ENCODE measurements at regions not wholly inside any gene's neighbourhood (a gene's known extent, or its start where the extent isn't known, plus 50 kb on each side); places are given as distances from the start of the nearest gene placed in this dataset.

DNA sequence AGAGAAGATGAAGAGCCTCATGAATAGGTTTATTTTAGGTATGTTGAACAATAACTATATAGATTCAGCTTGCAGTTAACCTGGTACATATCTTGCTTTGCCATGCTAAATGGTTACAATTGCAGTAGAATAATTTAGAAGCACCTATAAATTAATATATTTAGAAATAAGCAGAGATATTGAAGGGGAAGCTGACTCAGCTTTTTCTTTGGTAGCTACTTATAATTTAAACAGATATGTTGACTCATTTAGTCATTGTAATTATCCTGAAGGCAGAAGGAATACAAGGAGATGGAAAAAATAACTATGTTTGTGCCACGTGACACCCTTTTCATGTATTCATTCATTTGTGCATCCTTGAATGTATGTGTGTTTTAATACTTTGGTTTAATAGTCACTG lies 755.5 kb downstream of the SUCLG1 start:
- TF ChIP-seq Cebpa-rat (IDR thresholded peaks at IDR 0.05), result no peak
- Histone ChIP-seq H3K27ac (no peak overlapping the region), H3K9ac (no peak overlapping the region), H3K36me3 (no peaks in the 10 kb centered on the region), H3K4me3 (no peak overlapping the region), H4K20me1 (no peaks in the 10 kb centered on the region), H3K9me3 (replicated peaks in 1 of 11) (no peaks in the 10 kb centered on the region), H3K4me2 (no peak overlapping the region), H3K4me1 (no peaks in the 10 kb centered on the region), H3K27me3 (no peaks in the 10 kb centered on the region)

DNA sequence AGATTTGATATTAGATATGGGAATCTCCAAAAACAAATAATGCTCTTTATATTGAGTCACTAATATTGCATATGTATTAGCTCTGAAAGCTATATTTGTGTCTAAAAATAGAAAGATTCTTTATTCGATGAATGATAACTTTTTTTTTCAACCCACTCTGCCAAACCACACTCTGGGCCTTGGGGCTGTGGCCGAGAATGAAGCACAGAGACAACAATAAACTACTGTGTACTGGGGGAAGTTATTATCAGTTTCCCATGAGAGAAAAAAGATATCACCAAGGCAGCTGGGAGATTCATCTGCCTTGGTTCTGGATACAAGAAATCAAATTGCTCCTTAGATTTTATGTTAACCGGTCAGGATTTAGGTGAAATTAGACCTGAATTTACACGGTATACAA lies 762.2 kb downstream of the SUCLG1 start:
- H3K9ac ChIP-seq, result no peak overlapping the region
- no peak overlapping the region for H3K4me2 ChIP-seq
- H3K27me3 ChIP-seq, result no peaks in the 10 kb centered on the region
- TF ChIP-seq Cebpa-rat (IDR thresholded peaks at IDR 0.05), result no peak
- no peaks in the 10 kb centered on the region for H4K20me1 ChIP-seq
- H3K27ac ChIP-seq, result no peak overlapping the region
- H3K9me3 ChIP-seq (replicated peaks in 1 of 11), result no peaks in the 10 kb centered on the region; a peak in 1 of 22 replicates
- H3K4me1 ChIP-seq, result no peaks in the 10 kb centered on the region
- no peaks in the 10 kb centered on the region for H3K36me3 ChIP-seq
- H3K4me3 ChIP-seq, result no peak overlapping the region

DNA sequence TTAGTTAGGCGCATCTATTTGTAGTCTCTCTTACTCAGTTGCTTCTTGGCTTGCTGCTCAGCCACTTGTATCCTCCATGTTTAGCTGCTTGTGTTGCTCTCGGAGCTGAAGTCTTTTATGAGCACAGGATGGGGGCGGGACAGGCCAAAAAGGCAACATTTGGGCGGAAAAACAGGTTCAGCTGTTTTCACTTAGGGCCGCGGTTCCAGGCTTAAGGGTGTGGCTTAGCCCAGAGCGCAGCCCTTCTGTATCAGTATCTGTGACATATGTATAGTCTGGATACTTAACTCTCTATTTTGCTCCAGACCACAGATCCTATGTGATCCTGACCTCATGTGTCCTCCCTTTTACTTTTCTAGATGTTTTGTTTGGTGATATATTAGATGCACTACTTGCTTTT lies 763.5 kb downstream of the SUCLG1 start:
- no peak for TF ChIP-seq Cebpa-rat (IDR thresholded peaks at IDR 0.05)
- Histone ChIP-seq H3K36me3 (no peaks in the 10 kb centered on the region), H3K4me2 (no peak overlapping the region), H3K27ac (no peak overlapping the region), H3K4me1 (no peaks in the 10 kb centered on the region), H4K20me1 (no peaks in the 10 kb centered on the region), H3K9me3 (replicated peaks in 1 of 11) (no peaks in the 10 kb centered on the region; a peak in 1 of 22 replicates), H3K9ac (no peak overlapping the region), H3K4me3 (no peak overlapping the region), H3K27me3 (no peaks in the 10 kb centered on the region)

DNA sequence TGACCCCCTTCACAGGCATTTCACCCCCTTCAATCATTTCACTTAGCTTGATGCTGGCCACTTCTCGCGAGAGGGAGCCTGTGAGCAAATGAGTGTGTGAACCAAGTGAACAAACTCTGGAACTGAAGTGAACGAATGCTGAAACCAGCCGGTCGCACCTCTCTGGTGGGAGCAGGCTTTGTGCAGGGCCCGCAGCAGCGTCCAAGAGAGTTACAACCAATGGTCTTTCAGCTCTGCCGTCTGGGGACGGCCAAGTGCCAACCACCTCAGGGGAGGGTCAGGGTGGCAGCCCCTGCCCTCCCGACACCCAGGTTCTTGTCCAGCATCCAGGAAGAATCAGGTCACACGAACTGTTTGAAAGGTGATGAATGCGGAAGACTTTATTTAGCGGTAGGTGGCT lies 764.0 kb downstream of the SUCLG1 start:
- Histone ChIP-seq H3K27ac (no peak overlapping the region), H3K4me1 (no peaks in the 10 kb centered on the region), H4K20me1 (no peaks in the 10 kb centered on the region), H3K27me3 (no peaks in the 10 kb centered on the region), H3K9me3 (replicated peaks in 1 of 11) (no peaks in the 10 kb centered on the region; a peak in 1 of 22 replicates), H3K4me3 (no peak overlapping the region), H3K9ac (no peak overlapping the region), H3K36me3 (no peaks in the 10 kb centered on the region), H3K4me2 (no peak overlapping the region)
- TF ChIP-seq Cebpa-rat (IDR thresholded peaks at IDR 0.05), result no peak

GRCh38 chr2:83689402-83689801 lies 769.7 kb downstream of the SUCLG1 start:
- Histone ChIP-seq H3K4me1 (no peaks in the 10 kb centered on the region), H3K4me3 (no peak overlapping the region), H3K36me3 (no peaks in the 10 kb centered on the region), H3K9me3 (replicated peaks in 1 of 11) (no peaks in the 10 kb centered on the region), H4K20me1 (no peaks in the 10 kb centered on the region), H3K9ac (no peak overlapping the region), H3K4me2 (no peak overlapping the region), H3K27ac (no peak overlapping the region), H3K27me3 (no peaks in the 10 kb centered on the region)
- TF ChIP-seq Cebpa-rat (IDR thresholded peaks at IDR 0.05), result no peak

- H3K9me3 ChIP-seq (replicated peaks in 1 of 11), result no peaks in the 10 kb centered on the region
- H3K27me3 ChIP-seq, result no peaks in the 10 kb centered on the region
- no peak overlapping the region for H3K9ac ChIP-seq
- H3K4me3 ChIP-seq, result no peak overlapping the region
- no peak overlapping the region for H3K27ac ChIP-seq
- TF ChIP-seq Cebpa-rat (IDR thresholded peaks at IDR 0.05), result no peak
- H4K20me1 ChIP-seq, result no peaks in the 10 kb centered on the region
- no peak overlapping the region for H3K4me2 ChIP-seq
- H3K36me3 ChIP-seq, result no peaks in the 10 kb centered on the region
- no peaks in the 10 kb centered on the region for H3K4me1 ChIP-seq
Observed at GRCh38 chr2:83686863-83687262, 772.2 kb downstream of the SUCLG1 start.

DNA sequence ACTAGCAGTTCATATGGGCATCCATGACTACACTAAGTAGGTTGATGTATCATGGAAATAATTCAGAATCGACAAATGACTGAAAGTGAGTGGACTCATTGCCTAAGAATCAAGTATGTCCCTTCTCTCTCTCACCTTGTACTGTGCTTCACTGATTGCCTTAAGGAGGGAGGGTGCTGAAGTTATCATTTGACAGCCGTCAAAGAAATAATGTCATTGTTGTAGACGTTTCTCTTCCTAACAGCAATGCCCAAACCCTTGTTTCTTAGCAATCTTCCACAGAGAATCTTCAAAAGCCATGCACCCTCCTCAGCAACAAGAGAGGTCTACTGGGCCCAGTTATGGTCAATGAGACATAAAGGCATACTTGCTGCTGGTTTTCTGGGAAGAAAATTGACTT lies 785.0 kb downstream of the SUCLG1 start:
- Histone ChIP-seq H3K4me3 (no peak overlapping the region), H3K36me3 (no peaks in the 10 kb centered on the region), H3K27me3 (no peaks in the 10 kb centered on the region), H3K4me1 (no peaks in the 10 kb centered on the region), H3K9ac (no peak overlapping the region), H3K27ac (no peak overlapping the region), H3K9me3 (replicated peaks in 1 of 11) (no peaks in the 10 kb centered on the region), H3K4me2 (no peak overlapping the region), H4K20me1 (no peaks in the 10 kb centered on the region)
- no peak for TF ChIP-seq Cebpa-rat (IDR thresholded peaks at IDR 0.05)

GRCh38 chr2:83665894-83666293 lies 793.2 kb downstream of the SUCLG1 start:
- Histone ChIP-seq H3K36me3 (no peaks in the 10 kb centered on the region), H3K4me1 (peaks cover 0 to 3% (median 0%) of the 10 kb centered on the region in 10 experiments; a peak in 1 of 20 replicates), H3K4me3 (no peak overlapping the region), H3K27me3 (no peaks in the 10 kb centered on the region), H3K4me2 (peak overlapping the region in 1 of 11 experiments; percentile 36; a peak in 1 of 22 replicates), H4K20me1 (no peaks in the 10 kb centered on the region), H3K9ac (no peak overlapping the region), H3K9me3 (replicated peaks in 1 of 11) (no peaks in the 10 kb centered on the region), H3K27ac (no peak overlapping the region)
- no peak for TF ChIP-seq Cebpa-rat (IDR thresholded peaks at IDR 0.05)

GRCh38 chr2:83665154-83665553 lies 793.9 kb downstream of the SUCLG1 start:
- Histone ChIP-seq H3K4me2 (no peak overlapping the region), H3K27ac (no peak overlapping the region), H3K4me3 (no peak overlapping the region), H3K9me3 (replicated peaks in 1 of 11) (no peaks in the 10 kb centered on the region), H3K9ac (no peak overlapping the region), H3K36me3 (no peaks in the 10 kb centered on the region), H3K4me1 (peaks cover 0 to 3% (median 0%) of the 10 kb centered on the region in 10 experiments; a peak in 1 of 20 replicates), H4K20me1 (no peaks in the 10 kb centered on the region), H3K27me3 (no peaks in the 10 kb centered on the region)
- no peak for TF ChIP-seq Cebpa-rat (IDR thresholded peaks at IDR 0.05)

DNA sequence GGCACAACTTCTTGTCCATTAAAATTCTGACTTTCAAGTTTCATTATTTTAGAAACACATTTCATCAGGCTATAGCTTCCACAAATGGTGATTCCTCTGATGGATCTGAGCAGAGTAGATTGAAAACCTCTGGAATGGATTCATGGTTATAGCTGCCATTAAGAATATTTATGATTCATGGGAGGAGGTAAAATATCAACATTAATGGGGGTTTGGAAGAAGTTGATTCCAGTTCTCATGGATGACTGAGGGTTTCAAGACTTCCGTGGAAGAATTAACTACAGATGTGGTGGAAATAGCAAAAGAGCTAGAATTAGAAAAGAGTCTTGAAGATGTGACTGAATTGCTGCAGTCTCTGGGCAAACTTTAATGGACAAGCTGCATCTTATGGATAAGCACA lies 797.4 kb downstream of the SUCLG1 start:
- Histone ChIP-seq H3K27me3 (no peaks in the 10 kb centered on the region), H3K4me1 (peaks cover 0 to 3% (median 0%) of the 10 kb centered on the region in 10 experiments; a peak in 1 of 20 replicates), H4K20me1 (no peaks in the 10 kb centered on the region), H3K9ac (no peak overlapping the region), H3K4me3 (no peak overlapping the region), H3K9me3 (replicated peaks in 1 of 11) (no peaks in the 10 kb centered on the region), H3K4me2 (no peak overlapping the region), H3K36me3 (no peaks in the 10 kb centered on the region), H3K27ac (no peak overlapping the region)
- TF ChIP-seq Cebpa-rat (IDR thresholded peaks at IDR 0.05), result no peak
